ENCODE measurements at regions not wholly inside any gene's neighbourhood (a gene's known extent, or its start where the extent isn't known, plus 50 kb on each side); places are given as distances from the start of the nearest gene placed in this dataset.

GRCh38 chr2:117217145-117217544, 597.3 kb upstream of the DDX18 start:
- TF ChIP-seq CTCF (IDR thresholded peaks at IDR 0.05) (no peak), POLR2AphosphoS5 (IDR thresholded peaks at IDR 0.05) (no peak)
